Thoracic aorta (tissue), 2 donors: ENCODE measurements at regions not wholly inside any gene's neighbourhood (a gene's known extent, or its start where the extent isn't known, plus 50 kb on each side); places are given as distances from the start of the nearest gene placed in this dataset.

Experiments used
- ATAC-seq: fragments of 150-250 bp; one replicate; pipeline ENCODE4 v1.8.0; 2017; ENCODE audit warnings: low read depth; ENCODE audit not compliant: insufficient number of reproducible peaks, low FRiP score
- DNase-seq: peaks from one replicate; pipeline ENCODE4 v3.0.0-alpha.2; 2020; ENCODE audit warnings: low spot score
- H3K27ac ChIP-seq, 2 donors: fragments of 200-600 bp; sonication (generic); 1 replicate in 1 of 2; 2 replicates in 1 of 2; pipeline ENCODE4 v1.5.1; 2016; ENCODE audit warnings: mild to moderate bottlenecking in 2 of 2, moderate library complexity in 2 of 2
- H3K27me3 ChIP-seq: fragments of 200-600 bp; sonication (generic); replicated peaks from 2 replicates; pipeline ENCODE4 v1.6.0; 2016; ENCODE audit warnings: mild to moderate bottlenecking; ENCODE audit not compliant: insufficient read depth
- H3K36me3 ChIP-seq: fragments of 200-600 bp; sonication (generic); one replicate; pipeline ENCODE4 v1.5.1; 2016
- H3K4me1 ChIP-seq, 2 donors: fragments of 200-600 bp; sonication (generic); 1 replicate in 1 of 2; 2 replicates in 1 of 2; pipeline versions ENCODE4 v1.5.1 to v1.6.0; 2016; ENCODE audit warnings: low read depth in 2 of 2, mild to moderate bottlenecking in 1 of 2; ENCODE audit not compliant: control insufficient read depth in 1 of 2
- H3K4me3 ChIP-seq: fragments of 200-600 bp; sonication (generic); 2 replicates; pipeline ENCODE4 v1.5.1; 2016; ENCODE audit warnings: mild to moderate bottlenecking
- H3K9me3 ChIP-seq: fragments of 200-600 bp; sonication (generic); 2 replicates; pipeline ENCODE4 v1.5.1; 2016
- TF ChIP-seq, protein P1 (sequence below): fragments of 200-600 bp; sonication (generic); IDR thresholded peaks from one replicate; pipeline ENCODE4 v1.5.1; 2019; ENCODE audit warnings: antibody characterized with exemption

DNA sequence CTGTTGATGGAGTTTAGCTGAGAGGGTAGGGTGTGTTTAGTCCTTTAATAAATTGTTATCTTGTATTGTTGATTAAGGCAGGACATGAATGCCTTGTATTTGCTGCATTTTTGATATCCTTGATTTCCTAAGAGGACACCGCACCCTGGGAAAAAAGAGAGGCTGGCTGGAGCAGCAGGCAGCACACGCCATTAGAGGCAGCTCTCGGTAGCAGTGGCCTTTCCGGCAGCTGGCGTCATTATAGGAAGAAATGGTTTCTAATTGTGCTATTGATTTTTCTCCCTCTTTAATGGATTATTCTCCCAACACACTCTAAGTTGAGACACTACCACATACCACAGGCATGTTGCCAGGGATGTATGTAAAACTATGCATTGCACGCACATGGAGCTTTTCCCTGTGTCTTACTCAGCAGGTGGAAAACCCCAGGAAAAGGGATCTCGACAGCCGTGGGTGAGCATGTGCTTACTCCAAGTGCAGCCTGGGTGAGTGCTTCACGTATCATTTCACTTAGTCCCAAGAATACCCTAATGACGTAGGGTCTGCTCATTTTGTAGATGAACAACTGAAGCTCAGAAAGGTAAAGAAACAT is 440.4 kb upstream of the RUNX1 start:
- Histone ChIP-seq H3K4me1 (no peaks in the 10 kb centered on the region), H3K4me3 (no peak overlapping the region), H3K27ac (no peak overlapping the region), H3K36me3 (no peaks in the 10 kb centered on the region), H3K9me3 (no peaks in the 10 kb centered on the region), H3K27me3 (no peaks in the 10 kb centered on the region)
- DNase-seq (no peak), ATAC-seq (no peak)
- TF ChIP-seq, protein P1, sequence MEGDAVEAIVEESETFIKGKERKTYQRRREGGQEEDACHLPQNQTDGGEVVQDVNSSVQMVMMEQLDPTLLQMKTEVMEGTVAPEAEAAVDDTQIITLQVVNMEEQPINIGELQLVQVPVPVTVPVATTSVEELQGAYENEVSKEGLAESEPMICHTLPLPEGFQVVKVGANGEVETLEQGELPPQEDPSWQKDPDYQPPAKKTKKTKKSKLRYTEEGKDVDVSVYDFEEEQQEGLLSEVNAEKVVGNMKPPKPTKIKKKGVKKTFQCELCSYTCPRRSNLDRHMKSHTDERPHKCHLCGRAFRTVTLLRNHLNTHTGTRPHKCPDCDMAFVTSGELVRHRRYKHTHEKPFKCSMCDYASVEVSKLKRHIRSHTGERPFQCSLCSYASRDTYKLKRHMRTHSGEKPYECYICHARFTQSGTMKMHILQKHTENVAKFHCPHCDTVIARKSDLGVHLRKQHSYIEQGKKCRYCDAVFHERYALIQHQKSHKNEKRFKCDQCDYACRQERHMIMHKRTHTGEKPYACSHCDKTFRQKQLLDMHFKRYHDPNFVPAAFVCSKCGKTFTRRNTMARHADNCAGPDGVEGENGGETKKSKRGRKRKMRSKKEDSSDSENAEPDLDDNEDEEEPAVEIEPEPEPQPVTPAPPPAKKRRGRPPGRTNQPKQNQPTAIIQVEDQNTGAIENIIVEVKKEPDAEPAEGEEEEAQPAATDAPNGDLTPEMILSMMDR = no peak

DNA sequence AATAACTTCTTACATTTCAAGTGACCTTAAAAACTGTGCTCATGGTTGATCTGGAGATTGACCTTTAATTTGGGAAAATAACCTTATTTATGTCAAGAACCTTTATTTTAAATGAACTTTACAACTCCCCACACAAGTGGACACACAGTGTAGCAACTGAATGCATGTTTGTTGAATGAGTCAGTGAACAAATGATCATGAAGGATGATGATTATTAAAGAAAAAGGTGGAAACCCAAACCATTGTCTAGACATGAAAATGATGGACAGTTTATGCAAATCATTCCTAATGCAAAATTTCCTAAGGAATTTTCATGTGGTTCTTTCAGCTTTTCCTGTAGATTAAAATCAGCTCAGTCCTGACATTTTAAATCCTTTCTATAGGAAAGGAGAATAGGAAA is 439.8 kb upstream of the RUNX1 start:
- ATAC-seq = no peak
- Histone ChIP-seq H3K27ac (no peak overlapping the region), H3K27me3 (no peaks in the 10 kb centered on the region), H3K9me3 (no peaks in the 10 kb centered on the region), H3K36me3 (no peaks in the 10 kb centered on the region), H3K4me3 (no peak overlapping the region), H3K4me1 (no peaks in the 10 kb centered on the region)
- no peak for DNase-seq
- TF ChIP-seq, protein P1 = no peak

DNA sequence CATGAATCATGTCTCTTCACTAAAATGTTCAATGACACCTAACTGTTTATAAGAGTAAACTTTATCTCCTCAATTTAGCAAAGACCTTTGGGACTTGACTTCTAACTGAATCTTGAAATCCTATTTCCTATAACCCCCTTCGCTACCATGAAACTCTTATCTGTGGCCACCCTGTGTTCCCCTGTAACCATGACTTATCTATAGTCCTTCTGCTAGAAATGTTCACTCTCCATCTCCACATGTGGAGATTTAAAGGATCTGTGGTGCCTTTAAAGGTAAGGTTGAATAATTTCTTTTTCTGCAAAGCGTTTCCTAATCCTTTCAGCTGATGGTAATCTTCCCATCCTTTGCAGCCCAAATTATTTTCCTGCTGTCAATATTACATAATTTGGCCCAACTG is 436.3 kb upstream of the RUNX1 start:
- DNase-seq = no peak
- Histone ChIP-seq H3K27ac (no peak overlapping the region), H3K27me3 (no peaks in the 10 kb centered on the region), H3K4me1 (no peaks in the 10 kb centered on the region), H3K4me3 (no peak overlapping the region), H3K36me3 (no peaks in the 10 kb centered on the region), H3K9me3 (no peaks in the 10 kb centered on the region)
- TF ChIP-seq, protein P1 = no peak
- ATAC-seq = no peak

DNA sequence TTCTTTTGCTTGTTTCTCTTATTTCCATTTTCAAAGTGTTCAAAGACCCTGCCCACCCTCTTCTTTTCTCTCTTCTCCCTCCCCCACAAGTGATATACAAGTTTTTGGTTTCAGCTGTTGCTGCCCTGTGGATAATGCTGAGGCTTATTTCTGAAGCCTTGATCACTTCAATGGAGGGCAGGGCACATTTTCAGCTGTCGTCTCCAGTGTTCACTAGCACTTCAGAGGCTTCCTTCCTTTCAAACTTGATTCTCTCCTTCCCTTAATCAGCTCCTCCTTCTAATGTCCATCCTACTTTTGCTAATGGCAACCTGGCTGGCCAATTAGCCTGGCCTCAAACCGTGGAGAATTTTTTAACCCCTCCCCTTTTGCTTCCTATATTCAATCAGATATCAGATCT is 435.7 kb upstream of the RUNX1 start:
- Histone ChIP-seq H3K36me3 (no peaks in the 10 kb centered on the region), H3K27ac (no peak overlapping the region), H3K4me3 (no peak overlapping the region), H3K9me3 (no peaks in the 10 kb centered on the region), H3K4me1 (no peaks in the 10 kb centered on the region), H3K27me3 (no peaks in the 10 kb centered on the region)
- TF ChIP-seq, protein P1 = no peak
- DNase-seq (no peak), ATAC-seq (no peak)

DNA sequence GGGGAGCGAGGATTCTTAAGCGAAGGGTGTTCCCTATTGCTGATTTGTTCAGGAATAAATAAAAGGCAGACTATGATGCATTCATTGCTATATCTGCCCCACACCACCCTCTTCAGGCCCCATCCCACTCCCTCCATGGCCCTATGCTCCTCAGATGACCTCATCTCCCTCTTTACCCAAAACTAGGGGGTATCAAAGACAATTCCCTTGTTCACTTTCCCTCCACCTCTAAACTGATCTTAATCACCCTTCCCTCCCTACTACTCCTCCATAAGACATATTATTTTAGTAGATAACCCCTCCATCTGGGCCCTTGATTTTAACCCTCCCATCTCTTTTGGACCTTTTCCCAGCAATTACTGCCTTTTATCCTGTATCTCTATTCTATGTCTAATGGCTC is 434.9 kb upstream of the RUNX1 start:
- Histone ChIP-seq H3K27me3 (no peaks in the 10 kb centered on the region), H3K36me3 (no peaks in the 10 kb centered on the region), H3K9me3 (no peaks in the 10 kb centered on the region), H3K4me3 (no peak overlapping the region), H3K27ac (no peak overlapping the region), H3K4me1 (no peaks in the 10 kb centered on the region)
- ATAC-seq (no peak), DNase-seq (no peak)
- TF ChIP-seq, protein P1 = no peak
